ENCODE measurements at regions not wholly inside any gene's neighbourhood (a gene's known extent, or its start where the extent isn't known, plus 50 kb on each side); places are given as distances from the start of the nearest gene placed in this dataset.

- TF ChIP-seq GATA3 (IDR thresholded peaks at IDR 0.05; ENCODE audit: low read depth, low read length) (no peak), GATA2 (IDR thresholded peaks at IDR 0.05; ENCODE audit: low read depth, low read length) (no peak)
Observed at GRCh38 chr2:40020997-40021396, 241.9 kb upstream of the THUMPD2 start.

GRCh38 chr2:40016151-40016885 is 237.3 kb upstream of the THUMPD2 start:
- no peak for TF ChIP-seq GATA3 (IDR thresholded peaks at IDR 0.05; ENCODE audit: low read depth, low read length)
- TF ChIP-seq GATA2 (IDR thresholded peaks at IDR 0.05; ENCODE audit: low read depth, low read length) = no peak

GRCh38 chr2:40004336-40004735 is 225.3 kb upstream of the THUMPD2 start:
- TF ChIP-seq GATA3 (IDR thresholded peaks at IDR 0.05; ENCODE audit: low read depth, low read length) (no peak), GATA2 (IDR thresholded peaks at IDR 0.05; ENCODE audit: low read depth, low read length) (no peak)

- TF ChIP-seq GATA2 (IDR thresholded peaks at IDR 0.05; ENCODE audit: low read depth, low read length) (no peak), GATA3 (IDR thresholded peaks at IDR 0.05; ENCODE audit: low read depth, low read length) (no peak)
Observed at GRCh38 chr2:40002339-40002738, 223.3 kb upstream of the THUMPD2 start.

GRCh38 chr2:39999864-40000263 is 220.8 kb upstream of the THUMPD2 start:
- no peak for TF ChIP-seq GATA2 (IDR thresholded peaks at IDR 0.05; ENCODE audit: low read depth, low read length)
- TF ChIP-seq GATA3 (IDR thresholded peaks at IDR 0.05; ENCODE audit: low read depth, low read length) = no peak

GRCh38 chr2:39998617-39999016 is 219.6 kb upstream of the THUMPD2 start:
- TF ChIP-seq GATA3 (IDR thresholded peaks at IDR 0.05; ENCODE audit: low read depth, low read length) (no peak), GATA2 (IDR thresholded peaks at IDR 0.05; ENCODE audit: low read depth, low read length) (no peak)

GRCh38 chr2:39996653-39997080 is 217.6 kb upstream of the THUMPD2 start:
- TF ChIP-seq GATA3 (IDR thresholded peaks at IDR 0.05; ENCODE audit: low read depth, low read length) = no peak
- TF ChIP-seq GATA2 (IDR thresholded peaks at IDR 0.05; ENCODE audit: low read depth, low read length) = no peak

- TF ChIP-seq GATA3 (IDR thresholded peaks at IDR 0.05; ENCODE audit: low read depth, low read length) (no peak), GATA2 (IDR thresholded peaks at IDR 0.05; ENCODE audit: low read depth, low read length) (no peak)
Observed at GRCh38 chr2:39995005-39995737, 216.1 kb upstream of the THUMPD2 start.

GRCh38 chr2:39994151-39994550 is 215.1 kb upstream of the THUMPD2 start:
- TF ChIP-seq GATA2 (IDR thresholded peaks at IDR 0.05; ENCODE audit: low read depth, low read length) = no peak
- TF ChIP-seq GATA3 (IDR thresholded peaks at IDR 0.05; ENCODE audit: low read depth, low read length) = no peak

- no peak for TF ChIP-seq GATA3 (IDR thresholded peaks at IDR 0.05; ENCODE audit: low read depth, low read length)
- TF ChIP-seq GATA2 (IDR thresholded peaks at IDR 0.05; ENCODE audit: low read depth, low read length) = no peak
Observed at GRCh38 chr2:39991298-39991697, 212.2 kb upstream of the THUMPD2 start.

- TF ChIP-seq GATA2 (IDR thresholded peaks at IDR 0.05; ENCODE audit: low read depth, low read length) = no peak
Observed at GRCh38 chr2:39990335-39990900, 211.4 kb upstream of the THUMPD2 start.

- TF ChIP-seq GATA3 (IDR thresholded peaks at IDR 0.05; ENCODE audit: low read depth, low read length) (no peak), GATA2 (IDR thresholded peaks at IDR 0.05; ENCODE audit: low read depth, low read length) (no peak)
Observed at GRCh38 chr2:39989888-39990287, 210.8 kb upstream of the THUMPD2 start.

GRCh38 chr2:39981883-39982311 is 202.8 kb upstream of the THUMPD2 start:
- TF ChIP-seq GATA3 (IDR thresholded peaks at IDR 0.05; ENCODE audit: low read depth, low read length) (peak; percentile 65), GATA2 (IDR thresholded peaks at IDR 0.05; ENCODE audit: low read depth, low read length) (peak; percentile 82)

GRCh38 chr2:39975476-39976020 is 196.5 kb upstream of the THUMPD2 start:
- no peak for TF ChIP-seq GATA3 (IDR thresholded peaks at IDR 0.05; ENCODE audit: low read depth, low read length)

All from SH-SY5Y (cell line).